ENCODE measurements at regions not wholly inside any gene's neighbourhood (a gene's known extent, or its start where the extent isn't known, plus 50 kb on each side); places are given as distances from the start of the nearest gene placed in this dataset.

DNA sequence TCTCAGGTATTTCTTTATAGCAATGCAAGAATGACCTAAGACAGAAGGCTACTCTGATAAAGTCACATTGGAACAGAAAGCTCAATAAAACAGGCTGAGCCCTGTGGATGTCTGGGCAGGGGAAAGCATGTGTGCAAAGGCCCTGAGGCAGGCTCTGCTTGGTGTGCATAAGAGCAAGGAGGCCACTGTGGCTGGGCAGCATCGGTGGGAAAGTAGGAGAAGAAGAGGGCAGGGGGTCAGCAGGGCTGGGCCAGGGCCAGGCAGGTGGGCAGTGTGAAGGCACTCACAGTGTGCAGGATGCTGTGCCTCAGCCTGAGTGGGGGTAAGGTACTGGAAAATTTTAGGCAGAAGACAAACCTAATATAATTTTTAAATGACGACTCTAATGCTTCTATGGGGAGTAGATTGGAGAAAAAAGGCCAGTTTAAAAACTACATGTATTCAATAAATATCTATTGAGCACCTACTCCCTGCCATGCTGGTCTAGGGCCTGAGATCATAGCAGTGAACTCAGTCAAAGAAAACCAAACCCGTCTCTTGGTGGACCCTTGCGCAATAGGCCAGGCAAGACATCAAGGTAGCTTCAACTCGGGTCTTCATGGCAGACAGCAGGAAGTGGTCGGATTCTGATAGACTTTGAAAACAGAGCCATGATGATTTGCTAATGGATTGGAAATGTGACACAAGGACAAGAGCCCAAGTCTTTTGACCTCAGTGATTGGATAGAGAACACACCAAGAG is 572.3 kb downstream of the TCERG1L start:
- intact Hi-C loops (cut with DNase I) = no loop called here

DNA sequence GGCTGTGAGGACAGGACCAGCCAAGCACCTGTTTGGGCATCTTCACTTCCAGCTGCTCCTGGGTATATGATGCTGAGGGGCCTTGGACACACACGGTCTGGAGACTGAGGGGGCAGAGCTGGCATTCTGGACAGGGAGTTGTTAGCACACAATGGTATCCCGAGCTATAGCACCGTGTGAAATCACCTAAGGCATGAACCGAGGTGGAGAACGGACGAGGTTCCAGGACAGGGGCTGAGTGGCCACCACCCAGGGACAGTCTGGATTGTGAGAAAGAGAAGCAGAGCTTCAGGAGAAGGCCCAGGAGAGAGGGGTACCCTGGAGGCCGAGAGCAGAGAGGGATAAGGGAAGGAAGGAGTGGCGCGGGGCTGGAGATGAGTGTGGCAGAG is 571.8 kb downstream of the TCERG1L start:
- H3K9me3 ChIP-seq (ENCODE audit: control insufficient read depth in 2 of 3, insufficient read depth in 1 of 3, low read length in 3 of 3) = no peaks in the 10 kb centered on the region
- H3K27me3 ChIP-seq (ENCODE audit: control insufficient read depth, insufficient read depth, low read length) = no peaks in the 10 kb centered on the region
- H3K9ac ChIP-seq (ENCODE audit: low read length in 3 of 3) = no peak overlapping the region
- H3K4me3 ChIP-seq (ENCODE audit: low read length in 3 of 3) = no peak overlapping the region
- TF ChIP-seq, protein P1, sequence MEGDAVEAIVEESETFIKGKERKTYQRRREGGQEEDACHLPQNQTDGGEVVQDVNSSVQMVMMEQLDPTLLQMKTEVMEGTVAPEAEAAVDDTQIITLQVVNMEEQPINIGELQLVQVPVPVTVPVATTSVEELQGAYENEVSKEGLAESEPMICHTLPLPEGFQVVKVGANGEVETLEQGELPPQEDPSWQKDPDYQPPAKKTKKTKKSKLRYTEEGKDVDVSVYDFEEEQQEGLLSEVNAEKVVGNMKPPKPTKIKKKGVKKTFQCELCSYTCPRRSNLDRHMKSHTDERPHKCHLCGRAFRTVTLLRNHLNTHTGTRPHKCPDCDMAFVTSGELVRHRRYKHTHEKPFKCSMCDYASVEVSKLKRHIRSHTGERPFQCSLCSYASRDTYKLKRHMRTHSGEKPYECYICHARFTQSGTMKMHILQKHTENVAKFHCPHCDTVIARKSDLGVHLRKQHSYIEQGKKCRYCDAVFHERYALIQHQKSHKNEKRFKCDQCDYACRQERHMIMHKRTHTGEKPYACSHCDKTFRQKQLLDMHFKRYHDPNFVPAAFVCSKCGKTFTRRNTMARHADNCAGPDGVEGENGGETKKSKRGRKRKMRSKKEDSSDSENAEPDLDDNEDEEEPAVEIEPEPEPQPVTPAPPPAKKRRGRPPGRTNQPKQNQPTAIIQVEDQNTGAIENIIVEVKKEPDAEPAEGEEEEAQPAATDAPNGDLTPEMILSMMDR (IDR thresholded peaks at IDR 0.05; ENCODE audit: borderline replicate concordance, extremely low read depth, insufficient read depth) = no peak
- FAIRE-seq (no peak), DNase-seq (peak in 1 of 5 donors; percentile 9)
- H3K36me3 ChIP-seq (ENCODE audit: control insufficient read depth in 2 of 3, insufficient read depth in 3 of 3, low read length in 3 of 3) = no peaks in the 10 kb centered on the region
- H3K4me1 ChIP-seq (ENCODE audit: control insufficient read depth in 2 of 3, insufficient read depth in 2 of 3, low read depth in 1 of 3, low read length in 3 of 3) = no peaks in the 10 kb centered on the region
- no peak overlapping the region for H3K27ac ChIP-seq (ENCODE audit: low read depth in 2 of 2, low read length in 2 of 2)
- intact Hi-C loops (cut with DNase I) = no loop called here

More for the DNA sequence above, 572.3 kb downstream of the TCERG1L start:
- Histone ChIP-seq H3K27ac (ENCODE audit: low read depth in 2 of 2, low read length in 2 of 2) (no peak overlapping the region), H3K27me3 (ENCODE audit: control insufficient read depth, insufficient read depth, low read length) (no peaks in the 10 kb centered on the region), H3K4me3 (ENCODE audit: low read length in 3 of 3) (no peak overlapping the region), H3K9me3 (ENCODE audit: control insufficient read depth in 2 of 3, insufficient read depth in 1 of 3, low read length in 3 of 3) (no peaks in the 10 kb centered on the region), H3K4me1 (ENCODE audit: control insufficient read depth in 2 of 3, insufficient read depth in 2 of 3, low read depth in 1 of 3, low read length in 3 of 3) (no peaks in the 10 kb centered on the region), H3K36me3 (ENCODE audit: control insufficient read depth in 2 of 3, insufficient read depth in 3 of 3, low read length in 3 of 3) (no peaks in the 10 kb centered on the region), H3K9ac (ENCODE audit: low read length in 3 of 3) (no peak overlapping the region)
- FAIRE-seq = no peak
- TF ChIP-seq, protein P1 (IDR thresholded peaks at IDR 0.05; ENCODE audit: borderline replicate concordance, extremely low read depth, insufficient read depth) = no peak
- no peak for DNase-seq

DNA sequence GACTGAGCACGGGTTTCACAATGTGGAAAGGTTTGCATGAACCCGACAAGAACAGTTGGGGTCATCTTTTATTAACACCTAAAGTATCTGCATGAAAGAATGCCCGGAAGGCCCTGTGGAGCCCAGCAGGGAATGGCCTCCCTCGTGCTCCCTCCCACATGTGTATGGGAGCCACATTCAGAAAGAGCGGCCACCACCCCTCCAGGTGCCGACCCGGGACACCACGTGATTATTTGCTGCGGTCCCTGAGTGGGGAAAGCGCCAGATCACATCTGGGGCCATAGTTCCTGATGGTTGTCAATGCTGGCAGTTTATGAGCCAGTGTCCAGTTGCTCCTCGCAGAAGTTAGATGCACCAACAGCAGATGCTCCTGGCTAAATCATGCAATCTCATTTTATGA is 571.4 kb downstream of the TCERG1L start:
- FAIRE-seq = no peak
- intact Hi-C loops (cut with DNase I) = no loop called here
- H3K27ac ChIP-seq (ENCODE audit: low read depth in 2 of 2, low read length in 2 of 2) = no peak overlapping the region

More for the DNA sequence above, 571.4 kb downstream of the TCERG1L start:
- Histone ChIP-seq H3K9ac (ENCODE audit: low read length in 3 of 3) (no peak overlapping the region), H3K4me3 (ENCODE audit: low read length in 3 of 3) (no peak overlapping the region), H3K4me1 (ENCODE audit: control insufficient read depth in 2 of 3, insufficient read depth in 2 of 3, low read depth in 1 of 3, low read length in 3 of 3) (no peaks in the 10 kb centered on the region), H3K27me3 (ENCODE audit: control insufficient read depth, insufficient read depth, low read length) (no peaks in the 10 kb centered on the region), H3K36me3 (ENCODE audit: control insufficient read depth in 2 of 3, insufficient read depth in 3 of 3, low read length in 3 of 3) (no peaks in the 10 kb centered on the region), H3K9me3 (ENCODE audit: control insufficient read depth in 2 of 3, insufficient read depth in 1 of 3, low read length in 3 of 3) (no peaks in the 10 kb centered on the region)
- DNase-seq = peak in 1 of 5 donors; percentile 46
- TF ChIP-seq, protein P1 (IDR thresholded peaks at IDR 0.05; ENCODE audit: borderline replicate concordance, extremely low read depth, insufficient read depth) = no peak
